NCI-H526 treated with DMSO at 0.1 percent for 48 hours (cell line): ENCODE measurements at regions not wholly inside any gene's neighbourhood (a gene's known extent, or its start where the extent isn't known, plus 50 kb on each side); places are given as distances from the start of the nearest gene placed in this dataset.

Source experiments
- DNase-seq: peaks from one replicate; lab custom pipeline; 2025; lab: John Stamatoyannopoulos, UW

- no peak for DNase-seq
Observed at GRCh38 chr12:75837700-75838099, 193.9 kb downstream of the PHLDA1 start.

DNA sequence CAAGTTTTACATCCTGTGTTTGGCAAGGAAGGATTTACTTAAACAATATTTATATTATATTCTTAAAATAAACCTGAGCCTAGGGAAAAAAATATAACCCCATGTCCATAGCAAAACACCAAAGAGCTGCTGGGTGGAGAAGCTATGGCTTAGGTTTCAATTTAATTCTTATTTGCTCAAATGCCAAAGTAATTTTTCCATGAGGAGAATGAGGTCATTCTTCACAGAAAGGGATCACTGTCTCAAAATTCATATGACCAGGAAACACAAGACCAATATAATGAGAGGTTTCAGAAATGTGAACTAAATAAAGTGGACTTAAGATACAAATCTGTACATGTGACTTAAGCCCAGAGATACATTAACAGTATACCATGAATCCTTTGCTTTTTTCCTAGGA lies 195.0 kb downstream of the PHLDA1 start:
- DNase-seq: no peak

- no peak for DNase-seq
Observed at GRCh38 chr12:75834591-75834990, 197.0 kb downstream of the PHLDA1 start.

DNA sequence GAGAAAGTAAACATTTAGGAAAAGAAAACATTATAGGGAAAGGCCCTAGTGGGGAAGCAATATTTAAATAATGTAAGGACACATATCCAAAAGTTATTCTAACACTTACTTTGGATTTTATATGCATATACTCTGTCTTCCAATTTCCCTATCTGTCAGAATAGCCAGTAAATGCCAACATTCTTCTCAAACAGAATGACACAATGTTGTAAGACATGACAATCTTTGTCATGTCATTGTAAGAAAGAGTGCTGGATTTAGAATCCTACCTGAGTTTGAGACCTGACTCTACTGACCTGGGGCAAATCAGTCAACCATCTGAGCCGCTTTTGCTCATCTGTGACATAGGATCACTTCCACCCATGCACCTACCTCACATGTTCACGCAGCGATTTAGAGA lies 198.3 kb downstream of the PHLDA1 start:
- no peak for DNase-seq

- no peak for DNase-seq
Observed at GRCh38 chr12:75831402-75831801, 200.2 kb downstream of the PHLDA1 start.

DNA sequence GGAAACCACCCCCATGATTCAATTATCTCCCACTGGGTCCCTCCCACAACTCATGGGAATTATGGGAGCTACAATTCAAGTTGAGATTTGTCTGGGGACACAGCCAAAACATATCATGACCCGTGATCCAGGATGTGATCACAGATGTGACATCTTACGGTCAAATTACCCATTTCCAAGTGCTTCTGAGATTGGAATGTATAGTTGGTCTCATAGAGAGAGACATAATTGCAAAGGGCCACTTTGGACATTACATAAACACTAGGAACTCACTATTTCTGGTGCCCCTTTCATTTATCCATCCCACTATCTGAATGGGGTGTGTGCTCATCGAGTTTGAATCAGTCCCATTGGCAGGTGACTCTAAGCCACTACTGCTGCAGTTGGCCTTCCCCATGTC lies 204.5 kb downstream of the PHLDA1 start:
- DNase-seq: no peak

GRCh38 chr12:75825686-75826085 lies 205.9 kb downstream of the PHLDA1 start:
- no peak for DNase-seq

- DNase-seq: no peak
Observed at GRCh38 chr12:75823475-75823874, 208.1 kb downstream of the PHLDA1 start.

GRCh38 chr12:75822416-75822815 lies 209.2 kb downstream of the PHLDA1 start:
- no peak for DNase-seq

- no peak for DNase-seq
Observed at GRCh38 chr12:75820848-75821578, 210.6 kb downstream of the PHLDA1 start.

DNA sequence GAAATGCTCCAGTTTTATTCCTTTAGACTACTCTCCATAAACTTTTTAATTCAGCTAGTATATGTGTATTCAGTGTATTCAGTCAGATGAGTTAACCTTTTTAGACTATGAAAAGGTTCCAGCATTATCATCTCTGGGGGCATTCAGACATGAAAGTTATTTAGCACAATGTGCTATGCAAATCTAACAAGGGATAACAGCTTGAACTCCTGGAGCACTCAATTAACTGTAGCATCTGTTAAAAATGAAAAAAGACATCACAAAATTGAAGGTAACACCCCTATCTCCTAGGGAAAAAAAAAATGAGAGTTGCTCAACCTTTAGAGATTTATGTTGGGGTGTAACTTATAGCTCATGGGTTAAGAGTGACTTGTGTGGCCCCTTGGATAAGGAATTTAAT lies 211.5 kb downstream of the PHLDA1 start:
- peak; percentile 20 for DNase-seq

DNA sequence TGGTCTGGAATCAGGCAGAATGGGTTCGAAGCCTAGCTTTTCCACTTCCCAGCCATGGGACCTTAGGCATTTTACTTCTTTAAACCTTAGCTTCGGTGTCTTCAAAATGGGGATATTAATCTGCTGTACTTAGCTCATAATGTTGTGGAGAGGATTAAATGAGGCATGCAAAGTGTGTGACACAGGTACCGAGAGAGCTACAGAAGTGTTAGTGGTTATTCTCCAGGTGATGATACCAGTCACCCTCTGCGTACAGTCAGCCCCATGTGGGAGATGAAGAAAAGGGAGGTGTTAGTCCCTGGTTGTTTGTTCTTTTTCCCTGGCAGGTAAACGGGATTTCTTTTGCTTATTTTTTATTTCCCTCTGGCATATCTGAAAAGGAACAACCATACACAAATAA lies 212.1 kb downstream of the PHLDA1 start:
- no peak for DNase-seq

- DNase-seq: no peak
Observed at GRCh38 chr12:75818863-75819262, 212.7 kb downstream of the PHLDA1 start.

GRCh38 chr12:75816897-75817296 lies 214.7 kb downstream of the PHLDA1 start:
- DNase-seq: no peak

DNA sequence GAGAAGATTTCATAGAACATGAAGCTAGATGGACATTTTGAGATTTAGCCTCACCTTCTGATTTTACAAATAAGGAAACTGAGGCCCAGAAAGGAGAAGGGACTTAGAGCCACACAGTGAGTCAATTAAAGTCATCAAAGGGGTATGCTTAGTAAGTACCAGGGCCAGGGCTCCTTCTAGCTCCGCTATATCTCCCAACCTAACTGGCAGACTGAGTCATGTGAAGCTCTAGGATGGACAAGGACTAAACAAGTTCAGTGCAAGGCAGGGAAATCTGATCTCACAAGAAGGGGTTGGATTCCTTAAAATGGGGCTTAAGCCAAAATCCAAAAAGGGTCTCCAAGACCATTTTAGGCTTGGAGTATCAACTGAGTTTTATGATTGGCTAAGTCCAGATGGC lies 215.8 kb downstream of the PHLDA1 start:
- no peak for DNase-seq

DNA sequence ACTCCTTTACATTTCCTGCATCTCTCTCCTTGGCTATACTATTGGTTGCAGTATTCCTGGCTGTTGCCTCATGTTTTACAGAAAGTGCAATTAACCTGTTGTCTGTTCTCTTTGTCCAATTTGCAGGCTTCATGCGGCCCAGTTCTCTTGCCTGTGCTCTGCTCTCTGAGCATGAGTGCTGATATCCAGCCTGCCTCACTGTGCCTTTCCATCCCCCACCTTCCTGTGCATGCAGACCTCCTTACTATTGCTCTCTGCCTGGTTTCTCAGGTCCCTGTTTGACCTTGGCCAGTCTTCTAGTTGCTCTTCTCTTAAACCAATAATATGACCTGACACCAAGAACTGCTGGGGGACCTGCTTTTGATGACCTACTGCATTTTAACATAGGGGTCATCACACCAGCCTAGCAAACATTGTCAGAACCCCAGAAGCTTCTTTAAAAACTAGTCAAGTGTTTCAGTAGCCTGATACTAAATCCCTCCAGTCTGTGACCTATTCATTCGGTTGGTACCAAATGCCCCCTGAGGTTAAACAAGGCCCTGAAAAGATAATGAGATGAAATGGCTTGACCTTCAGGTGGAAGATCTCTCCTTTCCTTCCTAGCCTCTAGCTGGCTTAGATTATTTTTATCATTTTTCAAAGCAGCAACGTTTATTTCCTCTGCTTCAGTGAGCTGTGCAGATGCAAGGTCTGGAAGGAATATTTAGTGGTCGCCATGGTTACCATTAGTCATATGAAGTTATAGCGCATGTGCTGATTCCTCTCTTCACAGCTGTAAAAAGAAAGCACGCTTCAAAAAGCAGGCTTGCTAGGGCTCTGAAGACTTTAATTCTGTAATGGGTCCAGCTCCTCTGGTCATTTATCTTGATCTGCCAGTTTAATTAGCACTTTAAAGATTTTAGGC lies 216.5 kb downstream of the PHLDA1 start:
- no peak for DNase-seq

DNA sequence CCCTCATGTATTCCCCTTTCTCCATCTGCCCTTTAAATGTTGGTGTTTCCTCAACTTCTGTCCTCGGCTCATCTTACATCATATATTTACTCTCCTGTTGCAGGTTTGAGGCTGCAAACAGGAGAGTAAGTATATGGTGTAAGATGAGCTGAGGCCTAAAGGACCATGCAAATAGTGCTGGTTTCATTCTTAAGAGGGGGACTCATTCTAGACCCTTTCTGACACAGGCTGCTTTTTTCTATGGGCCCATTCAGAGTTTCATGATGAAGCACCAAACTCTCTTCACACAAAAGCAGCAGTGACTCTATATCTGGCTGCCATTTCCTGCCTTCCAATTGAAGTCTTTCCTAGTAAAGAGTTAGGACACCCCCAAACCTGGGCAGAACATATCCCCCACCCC lies 218.5 kb downstream of the PHLDA1 start:
- no peak for DNase-seq

DNA sequence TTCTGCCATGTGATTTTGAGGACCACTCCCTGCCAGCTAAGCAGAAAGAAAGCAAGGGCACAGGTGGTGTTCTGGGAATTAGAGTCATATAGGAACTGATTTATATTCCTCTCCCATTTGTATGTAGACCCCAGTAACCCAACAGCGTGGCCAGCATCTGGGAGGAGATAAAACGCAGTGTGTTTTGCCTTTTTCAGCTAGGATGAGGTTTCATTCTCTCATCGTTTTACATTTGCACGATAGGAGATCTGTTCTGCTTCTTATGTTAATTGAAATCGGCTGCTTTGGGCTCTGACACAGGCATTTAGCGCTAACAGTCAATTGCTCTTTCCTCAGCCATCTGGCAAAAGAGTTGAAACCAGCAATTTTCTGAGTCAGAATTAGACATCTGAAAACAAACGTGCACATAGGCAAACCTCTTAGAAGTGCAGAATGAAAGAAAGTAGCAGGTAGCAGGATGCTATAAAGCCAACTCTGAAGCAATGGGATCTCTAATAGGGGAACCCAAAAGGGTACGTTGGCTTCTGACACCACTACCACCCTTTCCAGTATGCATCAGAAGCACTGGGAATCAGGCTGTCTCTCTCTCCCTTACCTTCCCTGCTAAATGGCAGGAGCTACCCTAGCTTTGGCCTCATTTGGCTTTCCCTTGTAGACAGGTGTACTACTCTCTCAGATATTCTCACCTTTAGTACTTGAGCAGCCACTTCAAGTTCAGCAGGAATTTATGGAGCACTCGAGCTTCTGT lies 219.1 kb downstream of the PHLDA1 start:
- DNase-seq: no peak

DNA sequence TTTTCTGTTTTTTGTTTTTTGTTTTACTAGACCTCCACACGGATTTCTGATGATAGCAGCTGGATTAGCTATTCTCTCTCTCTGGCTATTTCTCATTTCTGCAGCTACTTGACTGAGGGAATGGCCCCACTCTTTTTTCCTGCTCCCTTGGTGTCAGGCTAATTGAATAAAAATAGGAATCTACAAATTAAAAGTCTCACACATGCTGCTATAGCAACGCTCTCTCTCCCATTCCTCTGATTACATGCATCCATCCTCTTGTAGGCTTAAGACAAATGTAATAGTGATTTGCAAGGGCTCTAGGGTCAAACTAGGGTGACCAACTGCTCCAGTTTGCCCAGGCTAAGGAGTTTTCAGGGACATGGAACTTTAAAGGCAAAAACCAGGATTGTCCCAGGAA lies 221.8 kb downstream of the PHLDA1 start:
- DNase-seq: no peak

DNA sequence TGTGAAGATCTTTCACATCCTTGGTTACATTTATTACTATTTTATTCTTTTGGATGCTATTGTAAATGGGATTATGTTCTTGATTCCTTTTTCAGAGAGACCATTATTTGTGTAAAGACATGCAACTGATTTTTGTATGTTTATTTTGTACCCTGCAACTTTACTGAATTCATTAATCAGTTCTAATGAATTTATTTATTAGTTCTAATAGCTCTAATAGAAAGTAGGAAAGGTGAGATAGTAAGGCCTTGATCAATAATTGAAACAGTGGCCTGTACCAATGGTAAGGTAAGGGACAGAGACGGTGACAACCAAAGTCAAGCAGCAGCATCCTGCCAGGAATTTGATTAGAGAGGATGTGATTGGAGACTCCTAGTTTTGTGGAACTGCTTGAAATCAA lies 224.1 kb downstream of the PHLDA1 start:
- no peak for DNase-seq

- DNase-seq: no peak
Observed at GRCh38 chr12:75805905-75806304, 225.7 kb downstream of the PHLDA1 start.

DNA sequence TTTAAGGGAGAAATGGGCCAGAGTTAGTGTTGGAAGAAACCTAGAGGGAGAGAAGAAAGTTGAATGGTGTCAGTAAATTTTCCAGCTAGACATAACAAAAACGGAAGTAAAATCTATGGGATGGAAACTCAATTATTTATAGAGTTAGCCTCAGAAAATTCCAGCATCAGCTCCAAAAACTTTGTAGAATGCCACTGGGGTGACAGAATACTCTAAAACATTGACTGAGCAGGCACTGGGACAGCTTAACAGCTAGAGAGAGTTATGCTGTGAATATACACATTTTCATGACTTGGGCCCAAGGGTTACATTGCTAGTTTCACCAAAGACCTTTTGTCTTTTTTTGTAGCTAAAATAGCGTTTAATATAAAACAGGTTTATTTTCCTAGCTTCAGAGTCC lies 226.3 kb downstream of the PHLDA1 start:
- DNase-seq: no peak
